KMS-11 (cell line): ENCODE measurements at regions not wholly inside any gene's neighbourhood (a gene's known extent, or its start where the extent isn't known, plus 50 kb on each side); places are given as distances from the start of the nearest gene placed in this dataset.

Experiments used
- H2AFZ ChIP-seq: fragments of 200-600 bp; sonication (generic); 2 replicates; pipeline ENCODE4 v1.6.1; 2016; ENCODE audit warnings: antibody characterized with exemption, mixed run types, low read depth
- H3K27ac ChIP-seq: fragments of 200-600 bp; sonication (generic); 2 replicates; pipeline ENCODE4 v1.6.1; 2016; ENCODE audit warnings: mild to moderate bottlenecking, mixed run types
- H3K27me3 ChIP-seq: fragments of 200-600 bp; sonication (generic); 2 replicates; pipeline ENCODE4 v1.6.1; 2017; ENCODE audit warnings: mild to moderate bottlenecking, low read depth, mixed run types, moderate library complexity; ENCODE audit not compliant: insufficient read depth
- H3K36me3 ChIP-seq: fragments of 200-600 bp; sonication (generic); 2 replicates; pipeline ENCODE4 v1.6.1; 2017; ENCODE audit warnings: mild to moderate bottlenecking, mixed run types; ENCODE audit not compliant: insufficient read depth
- H3K4me1 ChIP-seq: fragments of 200-600 bp; sonication (generic); 2 replicates; pipeline ENCODE4 v1.6.1; 2016; ENCODE audit warnings: mild to moderate bottlenecking, low read depth, mixed run types; ENCODE audit not compliant: poor library complexity, severe bottlenecking
- H3K4me2 ChIP-seq: fragments of 200-600 bp; sonication (generic); 2 replicates; pipeline ENCODE4 v1.7.0; 2016; ENCODE audit warnings: mild to moderate bottlenecking, mixed run types
- H3K4me3 ChIP-seq: fragments of 200-600 bp; sonication (generic); IDR thresholded peaks from 2 replicates; pipeline ENCODE4 v1.6.1; 2017; ENCODE audit warnings: low read depth, low read length, mixed read lengths; ENCODE audit not compliant: insufficient read depth
- H3K79me2 ChIP-seq: fragments of 200-600 bp; sonication (generic); 2 replicates; pipeline ENCODE4 v1.6.1; 2016; ENCODE audit warnings: low read depth, mixed run types; ENCODE audit not compliant: insufficient read depth
- H3K9ac ChIP-seq: fragments of 200-600 bp; sonication (generic); 2 replicates; pipeline ENCODE4 v1.6.1; 2016; ENCODE audit warnings: mild to moderate bottlenecking, mixed run types
- H4K20me1 ChIP-seq: fragments of 200-600 bp; sonication (generic); 2 replicates; pipeline ENCODE4 v1.6.1; 2016; ENCODE audit warnings: mild to moderate bottlenecking, mixed run types; ENCODE audit not compliant: insufficient read depth
- CTCF ChIP-seq: fragments of 200-600 bp; sonication (generic); conservative IDR thresholded peaks from 2 replicates; pipeline ENCODE4 v1.6.1; 2017; ENCODE audit warnings: low read depth, mild to moderate bottlenecking, antibody characterized with exemption, low read length, moderate library complexity, mixed read lengths

GRCh38 chr1:79519084-79519760 is 512.7 kb upstream of the ADGRL4 start:
- no peak overlapping the region for H2AFZ ChIP-seq
- H3K79me2 ChIP-seq: no peaks in the 10 kb centered on the region
- H3K27me3 ChIP-seq: no peaks in the 10 kb centered on the region
- no peak overlapping the region for H3K9ac ChIP-seq
- no peak for TF ChIP-seq CTCF
- H3K27ac ChIP-seq: peak overlapping the region; percentile 45
- no peaks in the 10 kb centered on the region for H3K36me3 ChIP-seq
- H3K4me3 ChIP-seq: no peak overlapping the region
- peak overlapping the region; percentile 73 for H3K4me2 ChIP-seq
- peaks cover 47% of the 10 kb centered on the region for H3K4me1 ChIP-seq
- H4K20me1 ChIP-seq: no peaks in the 10 kb centered on the region

GRCh38 chr1:79517470-79518224 is 511.1 kb upstream of the ADGRL4 start:
- H3K27ac ChIP-seq: peak overlapping the region; percentile 10; the same call in 1 of the 2 replicates
- no peak overlapping the region for H3K9ac ChIP-seq
- H3K27me3 ChIP-seq: no peaks in the 10 kb centered on the region
- H3K36me3 ChIP-seq: no peaks in the 10 kb centered on the region
- H3K4me1 ChIP-seq: peaks cover 47% of the 10 kb centered on the region
- H4K20me1 ChIP-seq: no peaks in the 10 kb centered on the region
- no peak overlapping the region for H2AFZ ChIP-seq
- TF ChIP-seq CTCF: no peak
- H3K4me3 ChIP-seq: no peak overlapping the region
- H3K4me2 ChIP-seq: peak overlapping the region; percentile 73
- H3K79me2 ChIP-seq: no peaks in the 10 kb centered on the region

GRCh38 chr1:79507770-79508169 is 501.2 kb upstream of the ADGRL4 start:
- no peaks in the 10 kb centered on the region for H4K20me1 ChIP-seq

GRCh38 chr1:79501153-79501552 is 494.6 kb upstream of the ADGRL4 start:
- Histone ChIP-seq H3K79me2 (no peaks in the 10 kb centered on the region), H3K27ac (no peak overlapping the region), H4K20me1 (no peaks in the 10 kb centered on the region), H3K4me3 (no peak overlapping the region), H2AFZ (no peak overlapping the region), H3K9ac (no peak overlapping the region), H3K4me1 (no peaks in the 10 kb centered on the region), H3K4me2 (no peak overlapping the region), H3K36me3 (no peaks in the 10 kb centered on the region), H3K27me3 (no peaks in the 10 kb centered on the region)
- TF ChIP-seq CTCF: no peak

More at GRCh38 chr1:79507770-79508169, 501.2 kb upstream of the ADGRL4 start:
- no peak for TF ChIP-seq CTCF
- Histone ChIP-seq H3K79me2 (no peaks in the 10 kb centered on the region), H3K36me3 (no peaks in the 10 kb centered on the region), H3K27ac (no peak overlapping the region), H3K9ac (no peak overlapping the region), H3K4me2 (peak overlapping the region; percentile 33), H3K27me3 (no peaks in the 10 kb centered on the region), H2AFZ (no peak overlapping the region), H3K4me1 (peaks cover 11% of the 10 kb centered on the region), H3K4me3 (no peak overlapping the region)
